C4-2B (cell line): ENCODE measurements at regions not wholly inside any gene's neighbourhood (a gene's known extent, or its start where the extent isn't known, plus 50 kb on each side); places are given as distances from the start of the nearest gene placed in this dataset.

Experiments
- H3K27ac ChIP-seq: fragments of 450-650 bp; 2 replicates; pipeline ENCODE4 v1.5.1; 2017
- CTCF ChIP-seq: fragments of 450-650 bp; conservative IDR thresholded peaks from 2 replicates; pipeline ENCODE4 v1.5.1; 2017; ENCODE audit warnings: mild to moderate bottlenecking
- ZFX ChIP-seq: fragments of 450-650 bp; IDR thresholded peaks from 2 replicates; pipeline ENCODE4 v1.6.1; 2017

DNA sequence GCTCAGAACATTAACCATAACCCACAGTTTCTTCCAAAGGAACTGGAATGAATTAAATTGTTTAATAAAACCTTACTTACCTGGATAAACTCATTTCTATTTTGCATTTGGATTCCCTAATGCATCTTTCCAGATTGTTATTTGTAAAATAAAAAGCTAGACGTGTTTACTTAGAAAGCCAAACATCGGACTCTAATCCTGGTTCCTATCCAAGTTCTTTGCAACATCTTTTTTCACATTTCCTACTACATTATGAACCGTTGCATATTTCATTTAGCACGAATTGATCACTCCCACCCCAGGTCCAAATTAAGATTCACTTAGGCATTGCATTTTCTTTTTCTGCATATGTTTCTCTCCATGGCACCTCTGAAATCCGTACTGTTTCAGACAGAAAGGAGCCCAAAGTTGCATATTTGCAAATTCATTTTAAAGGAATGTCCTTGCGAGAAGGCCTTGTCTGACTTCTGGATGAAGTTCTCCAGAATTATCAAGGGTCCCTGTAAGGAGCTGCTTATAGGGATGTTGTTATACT is 164.4 kb upstream of the GSC start:
- H3K27ac ChIP-seq = no peak overlapping the region
- TF ChIP-seq ZFX = no peak
- TF ChIP-seq CTCF = no peak

DNA sequence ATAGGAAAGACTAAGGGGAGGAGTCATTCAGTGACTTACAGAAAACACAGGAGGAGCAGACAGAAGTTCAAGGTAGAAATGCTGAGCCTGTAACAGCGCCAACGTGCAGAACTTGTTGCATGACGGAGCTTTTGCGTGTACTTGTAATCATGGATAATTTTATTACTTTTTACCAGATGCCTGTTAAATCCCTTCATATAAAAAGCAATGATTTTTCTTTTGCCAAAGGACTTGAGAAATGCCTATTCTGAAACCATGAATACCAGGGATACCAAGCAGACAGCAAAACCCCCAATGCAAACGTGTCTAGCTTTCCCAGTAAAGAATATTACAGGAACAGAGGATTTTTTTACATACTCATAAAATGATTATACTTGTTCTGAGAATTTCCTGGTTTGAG is 163.6 kb upstream of the GSC start:
- no peak overlapping the region for H3K27ac ChIP-seq
- no peak for TF ChIP-seq CTCF
- no peak for TF ChIP-seq ZFX

DNA sequence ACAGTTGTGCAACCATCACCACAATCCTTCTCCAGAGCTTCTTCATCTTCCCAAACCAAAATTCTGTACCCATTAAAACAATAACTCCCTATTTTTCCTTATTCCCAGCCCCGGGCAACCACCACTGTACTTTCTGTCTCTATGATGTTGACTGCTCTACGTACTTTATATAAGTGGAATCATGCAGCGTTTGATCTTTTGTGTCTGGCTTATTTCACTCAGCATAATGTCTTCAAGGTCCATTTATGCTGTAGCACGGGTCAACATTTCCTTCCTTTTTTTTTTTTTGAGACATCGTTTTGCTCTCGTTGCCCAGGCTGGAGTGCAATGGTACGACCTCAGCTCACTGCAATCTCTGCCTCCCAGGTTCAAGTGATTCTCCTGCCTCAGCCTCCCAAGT is 162.7 kb upstream of the GSC start:
- H3K27ac ChIP-seq = no peak overlapping the region
- TF ChIP-seq ZFX (no peak), CTCF (no peak)

- TF ChIP-seq CTCF (no peak), ZFX (no peak)
- no peak overlapping the region for H3K27ac ChIP-seq
Observed at GRCh38 chr14:94930690-94931089, 160.8 kb upstream of the GSC start.

DNA sequence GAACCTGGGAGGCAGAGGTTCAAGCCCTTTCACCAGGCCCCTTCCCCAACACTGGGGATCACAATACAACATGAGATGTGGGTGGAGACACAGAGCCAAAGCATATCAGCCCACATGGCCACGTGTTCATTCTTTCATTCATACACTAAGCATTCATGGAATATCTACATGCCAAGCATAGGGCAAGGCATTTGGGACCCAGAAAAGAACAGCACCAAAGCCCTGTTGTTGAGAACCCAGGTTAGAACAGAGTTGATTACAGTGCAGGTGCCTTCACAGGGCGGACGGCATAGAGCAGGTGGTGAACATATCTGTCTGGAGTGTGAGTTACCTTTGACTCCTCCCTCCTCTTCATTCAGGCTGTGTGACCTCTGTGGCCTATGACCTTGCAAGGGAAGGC is 159.4 kb upstream of the GSC start:
- H3K27ac ChIP-seq = no peak overlapping the region
- no peak for TF ChIP-seq ZFX
- TF ChIP-seq CTCF = no peak

GRCh38 chr14:94926176-94926575 is 156.3 kb upstream of the GSC start:
- TF ChIP-seq CTCF = no peak
- TF ChIP-seq ZFX = no peak
- no peak overlapping the region for H3K27ac ChIP-seq

GRCh38 chr14:94925416-94926173 is 155.7 kb upstream of the GSC start:
- no peak overlapping the region for H3K27ac ChIP-seq
- TF ChIP-seq CTCF (no peak), ZFX (no peak)
